ENCODE measurements at regions not wholly inside any gene's neighbourhood (a gene's known extent, or its start where the extent isn't known, plus 50 kb on each side); places are given as distances from the start of the nearest gene placed in this dataset.

DNA sequence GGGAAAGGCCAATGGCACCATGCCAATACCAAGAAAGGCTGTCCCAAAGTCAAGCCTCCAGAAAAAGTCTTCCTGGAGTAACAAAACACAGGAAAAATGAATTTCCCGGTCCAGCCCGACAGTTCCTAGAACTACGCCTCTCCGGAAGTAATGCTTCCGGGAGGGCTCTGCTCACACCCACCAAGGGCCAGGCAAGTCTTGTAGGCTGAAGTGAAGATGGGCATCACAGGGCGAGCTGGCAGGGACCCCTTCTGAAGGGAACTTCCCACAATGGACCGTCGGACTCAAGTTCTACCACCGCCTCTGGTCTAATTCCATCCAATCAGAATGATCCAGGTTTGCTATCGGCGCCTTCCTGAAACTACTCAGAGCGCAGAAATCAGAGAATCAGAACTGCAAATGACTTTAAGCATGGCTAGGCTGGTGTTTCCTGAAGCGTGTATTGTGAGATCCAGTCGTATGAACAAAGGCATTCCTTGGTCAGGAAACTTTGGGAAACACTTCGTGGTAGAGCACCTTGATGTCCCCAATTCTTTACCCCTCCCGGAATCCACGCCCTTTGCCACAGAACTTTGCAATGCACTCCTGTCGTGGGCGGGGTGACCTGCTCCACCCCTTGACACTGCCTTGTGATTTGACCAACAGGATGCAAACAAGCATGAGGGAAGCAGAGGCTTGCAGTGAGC lies 127.8 kb downstream of the BCOR start:
- DNase-seq (ENCODE audit: extremely low read depth, low read depth): no peak

- no peak for DNase-seq (ENCODE audit: extremely low read depth, low read depth)
Observed at GRCh38 chrX:39971760-39972159, 126.0 kb downstream of the BCOR start.

- DNase-seq (ENCODE audit: extremely low read depth, low read depth): no peak
Observed at GRCh38 chrX:39972340-39972739, 125.4 kb downstream of the BCOR start.

- no peak for DNase-seq (ENCODE audit: extremely low read depth, low read depth)
Observed at GRCh38 chrX:39973810-39974209, 123.9 kb downstream of the BCOR start.

DNA sequence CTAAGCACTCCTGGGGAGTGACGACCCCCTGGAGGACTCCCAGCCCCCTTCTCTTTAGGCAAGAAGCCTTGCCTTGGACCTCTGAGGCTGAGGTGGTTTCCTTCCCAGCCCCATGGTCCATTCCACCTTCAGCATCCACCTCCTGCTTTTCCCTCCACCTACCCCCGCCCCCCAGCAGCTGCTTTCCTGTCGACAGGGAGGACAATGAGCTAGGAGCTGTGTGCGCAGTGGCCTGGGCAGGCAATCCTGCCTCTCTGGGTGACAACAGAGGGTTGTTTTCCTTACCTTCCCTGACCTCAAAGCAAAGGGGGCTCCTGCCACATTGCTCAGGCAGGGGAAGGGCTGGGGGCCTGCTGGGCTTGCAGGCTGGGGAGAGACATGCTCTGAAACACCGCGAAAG lies 123.5 kb downstream of the BCOR start:
- no peak for DNase-seq (ENCODE audit: extremely low read depth, low read depth)

- DNase-seq (ENCODE audit: extremely low read depth, low read depth): no peak
Observed at GRCh38 chrX:39975101-39975925, 122.4 kb downstream of the BCOR start.

GRCh38 chrX:39981946-39982345 lies 115.8 kb downstream of the BCOR start:
- no peak for DNase-seq (ENCODE audit: extremely low read depth, low read depth)

- DNase-seq (ENCODE audit: extremely low read depth, low read depth): no peak
Observed at GRCh38 chrX:39982948-39983347, 114.8 kb downstream of the BCOR start.

- no peak for DNase-seq (ENCODE audit: extremely low read depth, low read depth)
Observed at GRCh38 chrX:39983715-39984114, 114.0 kb downstream of the BCOR start.

GRCh38 chrX:39984191-39984956 lies 113.4 kb downstream of the BCOR start:
- DNase-seq (ENCODE audit: extremely low read depth, low read depth): no peak

DNA sequence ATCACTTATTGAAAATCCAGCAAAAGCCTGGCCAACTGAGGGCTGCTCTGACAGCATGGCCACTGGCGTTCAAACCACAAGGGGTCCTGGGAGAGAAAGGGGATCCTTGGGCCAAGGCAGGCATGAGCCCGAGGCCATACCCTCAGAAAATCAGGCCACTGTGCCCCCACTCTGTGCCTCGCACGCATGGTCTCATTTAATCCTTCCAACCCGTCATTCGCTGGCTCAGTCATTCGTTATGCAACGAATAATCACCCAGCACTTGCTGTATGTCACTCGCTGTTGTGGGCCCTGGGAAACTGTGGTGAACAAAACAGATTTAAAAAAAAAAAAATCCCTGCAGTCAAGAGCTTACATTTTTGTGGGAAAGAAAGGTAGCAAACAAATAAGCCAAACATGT lies 112.7 kb downstream of the BCOR start:
- DNase-seq (ENCODE audit: extremely low read depth, low read depth): no peak

- no peak for DNase-seq (ENCODE audit: extremely low read depth, low read depth)
Observed at GRCh38 chrX:39985551-39985950, 112.2 kb downstream of the BCOR start.

GRCh38 chrX:39988496-39988895 lies 109.3 kb downstream of the BCOR start:
- no peak for DNase-seq (ENCODE audit: extremely low read depth, low read depth)

DNA sequence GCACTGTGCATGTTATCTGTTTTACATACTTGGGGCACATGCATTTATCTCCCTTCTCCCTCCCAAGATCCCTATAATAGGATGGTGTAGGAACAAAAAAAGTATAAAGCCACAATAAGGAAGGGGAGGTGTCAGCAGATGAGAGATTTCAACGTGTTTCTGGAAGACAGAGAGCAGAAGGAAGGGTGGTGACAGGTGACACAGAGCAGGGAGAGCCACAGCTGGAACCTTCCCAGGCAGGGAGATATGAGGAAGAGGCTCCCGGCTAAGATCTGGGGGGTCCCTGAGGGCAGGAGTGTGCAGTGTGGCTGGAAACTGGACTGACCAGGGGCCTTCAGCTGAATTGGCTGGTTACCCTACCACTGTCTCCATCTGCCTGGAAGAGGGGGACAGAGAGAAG lies 107.4 kb downstream of the BCOR start:
- DNase-seq (ENCODE audit: extremely low read depth, low read depth): no peak

- DNase-seq (ENCODE audit: extremely low read depth, low read depth): no peak
Observed at GRCh38 chrX:39992300-39992699, 105.5 kb downstream of the BCOR start.

DNA sequence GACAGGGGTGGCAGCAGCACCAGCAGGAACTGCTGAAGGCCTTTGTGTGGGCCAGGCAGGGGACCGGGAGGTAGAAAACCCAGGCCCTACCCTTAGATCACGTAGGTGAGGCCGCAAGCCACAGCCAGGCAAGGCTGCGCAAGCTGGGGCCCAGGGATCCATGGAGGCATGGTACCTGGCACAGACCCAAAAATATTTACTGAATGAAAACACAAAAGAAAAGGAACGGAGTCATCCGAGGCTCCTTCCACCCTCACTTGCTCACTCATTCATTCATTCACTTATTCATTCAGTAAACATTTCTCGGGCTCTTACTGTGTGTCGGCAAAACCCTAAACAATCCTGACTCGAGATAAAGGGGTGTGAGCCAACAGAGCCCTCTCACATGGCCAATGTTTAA lies 102.3 kb downstream of the BCOR start:
- DNase-seq (ENCODE audit: extremely low read depth, low read depth): no peak

GRCh38 chrX:39996536-39996935 lies 101.2 kb downstream of the BCOR start:
- no peak for DNase-seq (ENCODE audit: extremely low read depth, low read depth)

DNA sequence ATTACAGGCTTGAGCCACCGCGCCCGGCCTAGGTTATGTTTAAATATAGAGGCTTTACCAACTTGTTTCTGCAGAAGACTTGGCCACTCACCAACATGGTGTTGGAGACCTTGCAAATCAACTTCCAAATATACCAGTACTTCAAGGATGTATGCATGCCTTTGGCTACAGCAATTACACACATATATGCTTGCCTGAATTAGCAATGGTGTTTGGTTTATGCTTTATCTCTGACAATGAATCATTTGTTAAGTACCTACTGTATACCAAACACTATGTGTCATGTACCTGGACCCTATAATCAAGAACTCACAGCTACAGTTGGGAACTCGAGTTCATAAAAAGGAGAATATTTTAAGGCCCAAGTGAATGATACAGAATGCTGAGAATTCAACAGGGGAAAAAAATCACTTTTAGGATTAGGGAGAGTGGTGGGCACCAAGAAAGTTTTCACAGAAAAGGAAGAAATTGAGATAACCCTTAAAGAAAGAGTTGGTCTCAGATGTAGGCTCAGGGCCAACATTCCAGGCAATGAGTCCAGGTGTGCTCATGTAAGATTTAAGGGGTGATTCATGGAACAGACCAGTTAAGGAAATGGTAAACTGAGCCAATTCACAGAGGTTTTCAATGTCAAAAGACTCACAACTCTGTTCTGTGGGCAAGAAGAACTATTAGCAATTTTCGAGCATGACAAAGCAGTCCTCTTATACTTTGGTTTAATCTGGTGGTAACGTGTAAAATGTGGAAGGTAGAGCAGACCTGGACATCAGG lies 98.9 kb downstream of the BCOR start:
- no peak for DNase-seq (ENCODE audit: extremely low read depth, low read depth)

All from NCI-H460 (cell line).